Right atrium auricular region (tissue), 2 donors: ENCODE measurements at regions not wholly inside any gene's neighbourhood (a gene's known extent, or its start where the extent isn't known, plus 50 kb on each side); places are given as distances from the start of the nearest gene placed in this dataset.

Source experiments
- DNase-seq: peaks from one replicate; pipeline ENCODE4 v3.0.0-alpha.2; 2019; ENCODE audit warnings: low spot score
- H3K27ac ChIP-seq, 2 donors: fragments of 200-600 bp; sonication (generic); 1 replicate in 1 of 2; 2 replicates in 1 of 2; pipeline ENCODE4 v1.5.1; 2016 to 2019
- H3K27me3 ChIP-seq, 2 donors: fragments of 200-600 bp; sonication (generic); one replicate each; pipeline versions ENCODE4 v1.5.1 to v1.6.0; 2017 to 2019
- H3K36me3 ChIP-seq: fragments of 200-600 bp; sonication (generic); one replicate; pipeline ENCODE4 v1.5.1; 2016
- H3K4me1 ChIP-seq, 2 donors: fragments of 200-600 bp; sonication (generic); one replicate each; pipeline versions ENCODE4 v1.5.1 to v1.6.0; 2017 to 2019
- H3K4me3 ChIP-seq, 2 donors: fragments of 200-600 bp; sonication (generic); 1 replicate in 1 of 2; 2 replicates in 1 of 2; pipeline ENCODE4 v1.5.1; 2017 to 2019; ENCODE audit warnings: mild to moderate bottlenecking in 1 of 2, moderate library complexity in 1 of 2
- H3K9me3 ChIP-seq, 2 donors: fragments of 200-600 bp; sonication (generic); one replicate each; pipeline ENCODE4 v1.5.1; 2019
- TF ChIP-seq, protein P1 (sequence below), 2 donors: fragments of 200-600 bp; sonication (generic); IDR thresholded peaks; one replicate each; pipeline ENCODE4 v1.5.1; 2019; ENCODE audit warnings: antibody characterized with exemption in 2 of 2

DNA sequence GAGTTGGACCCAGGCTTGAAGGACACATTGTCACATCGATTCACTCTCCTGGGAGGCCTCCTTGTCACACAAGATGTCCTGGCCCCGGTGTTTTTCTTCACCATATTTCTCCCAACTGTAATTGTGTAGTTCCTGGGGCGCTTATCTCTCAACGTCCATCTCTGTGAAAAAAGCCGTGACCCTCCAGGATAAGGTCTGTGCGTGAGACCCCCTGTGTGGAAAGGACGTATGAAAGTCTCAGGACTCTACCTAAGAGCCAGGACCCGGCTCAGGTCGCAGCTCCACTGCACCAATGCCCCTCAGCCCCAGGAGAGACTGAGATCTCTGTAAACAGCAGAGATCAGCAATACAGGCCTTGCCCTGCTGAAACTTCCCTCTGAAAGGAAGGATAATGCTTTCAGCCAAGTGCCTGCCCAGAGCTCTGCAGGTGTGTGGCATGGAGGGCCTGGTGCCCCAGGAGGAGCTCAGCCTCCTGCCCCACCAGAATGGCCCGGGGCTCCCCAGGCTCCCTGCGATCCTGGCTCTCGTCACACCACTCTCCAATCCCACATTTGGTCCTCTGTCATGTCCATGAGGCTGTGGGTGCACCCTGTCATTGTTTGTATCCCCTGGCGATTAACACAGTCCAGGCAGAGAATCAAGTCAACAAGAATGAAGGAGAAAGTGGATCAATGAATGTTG, 119.2 kb upstream of the TMEM45B start:
- Histone ChIP-seq H3K9me3 (no peaks in the 10 kb centered on the region), H3K27ac (no peak overlapping the region), H3K27me3 (no peaks in the 10 kb centered on the region), H3K4me3 (no peak overlapping the region), H3K4me1 (peaks cover 0 to 8% of the 10 kb centered on the region in 2 donors), H3K36me3 (no peaks in the 10 kb centered on the region)
- DNase-seq: no peak
- TF ChIP-seq, protein P1, sequence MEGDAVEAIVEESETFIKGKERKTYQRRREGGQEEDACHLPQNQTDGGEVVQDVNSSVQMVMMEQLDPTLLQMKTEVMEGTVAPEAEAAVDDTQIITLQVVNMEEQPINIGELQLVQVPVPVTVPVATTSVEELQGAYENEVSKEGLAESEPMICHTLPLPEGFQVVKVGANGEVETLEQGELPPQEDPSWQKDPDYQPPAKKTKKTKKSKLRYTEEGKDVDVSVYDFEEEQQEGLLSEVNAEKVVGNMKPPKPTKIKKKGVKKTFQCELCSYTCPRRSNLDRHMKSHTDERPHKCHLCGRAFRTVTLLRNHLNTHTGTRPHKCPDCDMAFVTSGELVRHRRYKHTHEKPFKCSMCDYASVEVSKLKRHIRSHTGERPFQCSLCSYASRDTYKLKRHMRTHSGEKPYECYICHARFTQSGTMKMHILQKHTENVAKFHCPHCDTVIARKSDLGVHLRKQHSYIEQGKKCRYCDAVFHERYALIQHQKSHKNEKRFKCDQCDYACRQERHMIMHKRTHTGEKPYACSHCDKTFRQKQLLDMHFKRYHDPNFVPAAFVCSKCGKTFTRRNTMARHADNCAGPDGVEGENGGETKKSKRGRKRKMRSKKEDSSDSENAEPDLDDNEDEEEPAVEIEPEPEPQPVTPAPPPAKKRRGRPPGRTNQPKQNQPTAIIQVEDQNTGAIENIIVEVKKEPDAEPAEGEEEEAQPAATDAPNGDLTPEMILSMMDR (IDR thresholded peaks at IDR 0.05): no peak

DNA sequence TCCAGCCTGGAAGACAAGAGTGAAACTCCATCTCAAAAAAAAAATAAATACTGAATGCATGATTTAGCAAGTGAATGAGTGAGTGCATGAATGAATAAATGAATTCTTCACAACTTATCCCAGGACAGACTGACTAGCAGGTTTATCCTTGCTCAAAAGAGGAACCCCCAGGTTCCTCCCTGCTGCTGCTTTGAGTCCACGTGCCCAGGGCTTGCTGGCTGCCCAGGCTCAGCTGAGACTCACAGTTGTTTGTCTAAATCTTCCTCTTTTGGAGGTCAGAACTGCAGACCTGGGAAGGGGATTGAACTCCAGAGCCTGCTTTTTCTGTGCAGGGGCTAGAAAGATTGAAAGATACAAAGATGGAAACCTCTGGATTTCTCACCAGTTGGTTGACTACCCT, 117.4 kb upstream of the TMEM45B start:
- H3K27ac ChIP-seq: no peak overlapping the region
- TF ChIP-seq, protein P1 (IDR thresholded peaks at IDR 0.05): no peak
- no peaks in the 10 kb centered on the region for H3K9me3 ChIP-seq
- no peak overlapping the region for H3K4me3 ChIP-seq
- H3K4me1 ChIP-seq: peaks cover 0 to 8% of the 10 kb centered on the region in 2 donors
- DNase-seq: no peak
- H3K27me3 ChIP-seq: no peaks in the 10 kb centered on the region
- H3K36me3 ChIP-seq: no peaks in the 10 kb centered on the region

DNA sequence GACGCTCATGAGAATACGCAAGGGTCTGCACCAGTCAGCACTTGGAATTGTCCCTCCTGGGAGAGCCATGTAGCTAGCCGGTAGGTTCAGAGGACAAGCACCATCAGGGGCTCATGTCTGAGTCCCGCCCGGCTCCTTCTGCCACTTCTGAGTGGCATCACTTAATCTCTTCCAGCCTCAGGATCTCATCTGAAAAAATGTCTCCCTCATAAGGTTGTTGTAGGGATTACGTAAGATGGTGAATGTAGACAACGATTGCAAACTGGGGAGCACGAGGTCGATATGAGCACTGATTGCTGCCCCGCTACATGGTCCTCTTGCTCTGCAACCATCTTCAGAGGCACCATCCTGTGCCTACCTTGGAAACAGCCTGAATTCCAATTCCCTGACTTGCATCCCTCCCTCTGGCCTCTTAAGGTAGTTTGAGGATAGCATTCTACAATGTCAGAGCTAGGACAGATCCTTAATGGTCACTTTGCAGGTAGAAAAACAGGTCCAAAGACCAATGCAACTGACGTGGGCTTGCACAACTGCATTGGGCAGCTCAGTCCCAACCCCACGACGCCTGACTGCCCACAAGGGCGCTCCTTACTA, 115.8 kb upstream of the TMEM45B start:
- Histone ChIP-seq H3K27me3 (no peaks in the 10 kb centered on the region), H3K27ac (no peak overlapping the region), H3K4me3 (no peak overlapping the region), H3K4me1 (peaks cover 0 to 8% of the 10 kb centered on the region in 2 donors), H3K9me3 (no peaks in the 10 kb centered on the region), H3K36me3 (no peaks in the 10 kb centered on the region)
- TF ChIP-seq, protein P1 (IDR thresholded peaks at IDR 0.05): no peak
- no peak for DNase-seq

DNA sequence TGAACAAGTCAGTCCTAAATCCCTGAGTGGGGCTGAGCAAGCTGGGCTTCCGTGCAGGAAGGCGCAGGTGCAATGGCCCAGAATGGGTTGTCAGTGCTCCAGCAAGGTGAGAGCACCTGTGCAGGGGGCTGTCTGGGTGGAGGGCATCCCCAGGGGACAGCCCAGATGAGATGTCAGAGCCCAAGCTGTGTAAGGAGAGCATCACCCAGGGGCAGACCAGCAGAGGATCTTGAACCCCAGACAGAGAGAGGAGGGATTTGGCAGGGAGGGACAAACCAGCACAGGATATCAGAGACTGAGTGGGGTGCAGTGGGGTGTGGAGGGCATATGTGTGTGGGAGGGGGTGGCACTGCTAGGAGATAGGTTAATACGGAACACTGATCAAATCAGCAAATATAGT, 114.9 kb upstream of the TMEM45B start:
- Histone ChIP-seq H3K36me3 (no peaks in the 10 kb centered on the region), H3K27me3 (no peaks in the 10 kb centered on the region), H3K27ac (no peak overlapping the region), H3K4me1 (peaks cover 0 to 4% of the 10 kb centered on the region in 2 donors), H3K9me3 (no peaks in the 10 kb centered on the region), H3K4me3 (no peak overlapping the region)
- no peak for DNase-seq
- TF ChIP-seq, protein P1 (IDR thresholded peaks at IDR 0.05): no peak

DNA sequence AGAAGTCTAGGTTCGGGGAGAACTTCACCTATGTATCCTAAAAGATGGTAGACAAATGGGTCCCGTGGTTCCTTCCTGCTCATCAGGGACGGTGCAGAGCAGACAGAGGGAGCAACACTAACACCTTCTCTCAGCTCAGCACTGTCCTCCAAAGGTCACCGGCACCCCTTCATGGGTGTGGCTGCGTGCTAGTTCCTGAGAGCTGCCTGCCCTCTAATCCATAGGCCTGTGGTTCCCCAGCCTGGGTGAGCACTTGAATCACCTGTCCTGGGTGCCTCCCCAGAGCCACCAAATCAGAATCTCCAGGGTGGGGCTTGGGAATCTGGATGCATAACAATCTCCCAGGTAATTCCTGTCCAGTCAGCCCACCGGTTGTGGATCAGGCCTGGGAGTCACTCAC, 113.9 kb upstream of the TMEM45B start:
- TF ChIP-seq, protein P1 (IDR thresholded peaks at IDR 0.05): no peak
- no peak for DNase-seq
- Histone ChIP-seq H3K27ac (no peak overlapping the region), H3K4me1 (no peaks in the 10 kb centered on the region), H3K4me3 (no peak overlapping the region), H3K27me3 (no peaks in the 10 kb centered on the region), H3K36me3 (no peaks in the 10 kb centered on the region), H3K9me3 (no peaks in the 10 kb centered on the region)
